Heart right ventricle (tissue), 16 donors: ENCODE measurements at regions not wholly inside any gene's neighbourhood (a gene's known extent, or its start where the extent isn't known, plus 50 kb on each side); places are given as distances from the start of the nearest gene placed in this dataset.

Experiments used
- ATAC-seq, 8 donors: fragments of 200-7000 bp; cut with Tn5 transposase; one replicate each; pipeline ENCODE4 v1.9.1; 2020; ENCODE audit warnings: mild to moderate bottlenecking in 8 of 8, moderate library complexity in 8 of 8, moderate number of reproducible peaks in 1 of 8
- DNase-seq, 2 donors: peaks; one replicate each; pipeline ENCODE4 v3.0.0-alpha.2; 2020
- H3K27ac ChIP-seq, 10 donors: fragments of 200-600 bp; sonication (generic) in 2 of 10; one replicate each; pipeline versions ENCODE4 v1.5.0 to v1.8.0; 2020 to 2022; ENCODE audit warnings: mild to moderate bottlenecking in 3 of 10
- H3K27me3 ChIP-seq, 7 donors: fragments of 200-600 bp; one replicate each; pipeline ENCODE4 v1.8.0; 2021 to 2022; ENCODE audit warnings: mild to moderate bottlenecking in 2 of 7
- H3K36me3 ChIP-seq, 9 donors: fragments of 200-600 bp; sonication (generic) in 1 of 9; one replicate each; pipeline versions ENCODE4 v1.5.0 to v1.8.0; 2020 to 2022; ENCODE audit warnings: mild to moderate bottlenecking in 2 of 9
- H3K4me1 ChIP-seq, 9 donors: fragments of 200-600 bp; sonication (generic) in 1 of 9; one replicate each; pipeline versions ENCODE4 v1.5.0 to v1.8.0; 2020 to 2022; ENCODE audit warnings: mild to moderate bottlenecking in 4 of 9
- H3K4me3 ChIP-seq, 10 donors: fragments of 200-600 bp; sonication (generic) in 2 of 10; one replicate each; pipeline versions ENCODE4 v1.5.0 to v1.8.0; 2020 to 2022; ENCODE audit warnings: mild to moderate bottlenecking in 7 of 10, moderate library complexity in 2 of 10
- H3K9me3 ChIP-seq, 11 donors: fragments of 200-600 bp in 10 of 11; sonication (generic) in 2 of 11; one replicate each; pipeline versions ENCODE4 v1.5.0 to v1.8.0; 2013 to 2022; ENCODE audit warnings: mild to moderate bottlenecking in 2 of 11, control low read depth in 1 of 11, moderate library complexity in 1 of 11
- WGBS, 2 donors: extraction: QIAGEN DNeasy Blood & Tissue Kit; methylation state at CpG; one replicate each; pipeline ENCODE4 v1.1.7; 2013; ENCODE audit warnings: inconsistent platforms in 1 of 2; 5-methylcytosine and 5-hydroxymethylcytosine counted together
- intact Hi-C, 10 donors: fragments of 100-400 bp; cut with DNase I; formaldehyde crosslinking; loops; one replicate each; pipeline versions ENCODE4 v1.11.1 to v1.14.2; 2022
- TF ChIP-seq, protein P1 (sequence below), 9 donors: fragments of 200-600 bp; sonication (generic) in 2 of 9; IDR thresholded peaks; one replicate each; pipeline versions ENCODE4 v1.5.0 to v1.8.0; 2021 to 2022; ENCODE audit warnings: antibody characterized with exemption in 9 of 9, mild to moderate bottlenecking in 5 of 9, moderate library complexity in 1 of 9
- donor health status: Arrhythmogenic right ventricular cardiomyopathy.
- donor health status: ischemic (EF 13 %, LVEDD 7.1; RV severe dilation, severe dysfunction).
- donor health status: healthy with polysubstance abuse.
- donor health status: DM: no; HTN: yes; CAD: no.
- donor health status: DM: no; HTN: no; CAD: no.
- donor health status: ischemic (EF 25% LVEDD 6.9; RV normal size, moderate dysfunction).
- donor health status: ischemic (EF 25% LVEDD 5.7; RV mildly dilated, moderate dysfunction).
- donor health status: healthy.
- donor health status: DM: yes; HTN: yes; CAD: no.
- donor health status: Ischemic cardiomyopathy.
- donor health status: ischemic (EF 35%, LVEDD 5.7; RV mildly dilated, moderate dysfunction).
- donor health status: nonischemic (EF 11% LVEDD 7.7; RV severe dilation, severe dysfunction).
- donor health status: DM: yes; HTN: yes; CAD: no.
- donor health status: PGD.
- donor health status: ischemic (EF 29% LVEDD 5.4; RV normal size, mild dysfunction).
- donor health status: nonischemic (EF 23%, LVEDD 6.1; RV moderate dilation, normal function).

DNA sequence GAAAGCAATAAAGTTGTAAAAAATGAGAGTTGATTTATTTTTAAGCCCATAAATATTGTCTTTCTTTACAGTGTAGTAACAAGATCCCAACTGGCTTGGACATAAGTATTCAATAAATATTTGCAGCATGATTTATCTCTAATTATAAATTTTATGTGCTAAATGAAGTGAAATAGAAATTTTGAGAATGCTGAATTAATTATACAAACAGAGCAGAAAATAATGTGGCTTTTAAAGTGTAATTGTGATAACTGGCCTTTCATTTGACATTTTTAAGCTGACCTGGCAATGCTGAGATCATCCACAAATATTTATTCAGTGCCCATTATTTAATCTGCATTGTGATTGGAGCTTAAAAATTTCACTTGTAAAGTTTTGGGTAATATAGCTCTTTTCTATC is 201.6 kb upstream of the NAV3 start:
- H3K4me1 ChIP-seq, result no peaks in the 10 kb centered on the region
- no peak overlapping the region for H3K27ac ChIP-seq
- no peaks in the 10 kb centered on the region for H3K36me3 ChIP-seq
- H3K9me3 ChIP-seq, result peaks cover 0 to 21% (median 0%) of the 10 kb centered on the region in 11 donors
- H3K27me3 ChIP-seq, result no peaks in the 10 kb centered on the region
- TF ChIP-seq, protein P1, sequence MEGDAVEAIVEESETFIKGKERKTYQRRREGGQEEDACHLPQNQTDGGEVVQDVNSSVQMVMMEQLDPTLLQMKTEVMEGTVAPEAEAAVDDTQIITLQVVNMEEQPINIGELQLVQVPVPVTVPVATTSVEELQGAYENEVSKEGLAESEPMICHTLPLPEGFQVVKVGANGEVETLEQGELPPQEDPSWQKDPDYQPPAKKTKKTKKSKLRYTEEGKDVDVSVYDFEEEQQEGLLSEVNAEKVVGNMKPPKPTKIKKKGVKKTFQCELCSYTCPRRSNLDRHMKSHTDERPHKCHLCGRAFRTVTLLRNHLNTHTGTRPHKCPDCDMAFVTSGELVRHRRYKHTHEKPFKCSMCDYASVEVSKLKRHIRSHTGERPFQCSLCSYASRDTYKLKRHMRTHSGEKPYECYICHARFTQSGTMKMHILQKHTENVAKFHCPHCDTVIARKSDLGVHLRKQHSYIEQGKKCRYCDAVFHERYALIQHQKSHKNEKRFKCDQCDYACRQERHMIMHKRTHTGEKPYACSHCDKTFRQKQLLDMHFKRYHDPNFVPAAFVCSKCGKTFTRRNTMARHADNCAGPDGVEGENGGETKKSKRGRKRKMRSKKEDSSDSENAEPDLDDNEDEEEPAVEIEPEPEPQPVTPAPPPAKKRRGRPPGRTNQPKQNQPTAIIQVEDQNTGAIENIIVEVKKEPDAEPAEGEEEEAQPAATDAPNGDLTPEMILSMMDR (IDR thresholded peaks at IDR 0.05), result no peak
- H3K4me3 ChIP-seq, result no peak overlapping the region
- DNase-seq (no peak), ATAC-seq (no peak)
- intact Hi-C loops, result no loop called here

DNA sequence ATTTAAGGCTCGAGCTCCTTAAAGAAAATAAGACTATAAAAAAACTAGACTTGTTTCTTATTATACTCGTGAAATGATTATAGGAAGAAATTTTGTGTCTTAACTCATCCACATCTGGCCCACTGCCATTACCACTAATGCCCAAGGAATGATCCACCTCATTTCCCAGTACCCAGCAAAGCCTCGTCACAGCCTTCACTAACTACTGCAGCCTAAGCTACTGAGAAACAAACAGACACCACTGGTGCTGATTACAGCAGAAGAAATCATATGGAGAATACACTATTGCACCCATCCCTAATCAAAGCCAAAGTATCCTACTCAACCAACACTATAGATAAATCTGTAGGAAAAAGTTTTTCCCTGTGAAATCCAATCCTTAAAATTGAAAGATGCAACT is 205.3 kb upstream of the NAV3 start:
- Histone ChIP-seq H3K27me3 (no peaks in the 10 kb centered on the region), H3K4me1 (no peaks in the 10 kb centered on the region), H3K9me3 (peaks cover 0 to 17% (median 0%) of the 10 kb centered on the region in 11 donors), H3K27ac (no peak overlapping the region), H3K4me3 (no peak overlapping the region), H3K36me3 (no peaks in the 10 kb centered on the region)
- intact Hi-C loops, result no loop called here
- 87 to 88% methylated on average over 3 of the region's 3 CpGs for WGBS, 2 donors
- ATAC-seq (no peak), DNase-seq (no peak)
- TF ChIP-seq, protein P1 (IDR thresholded peaks at IDR 0.05), result no peak

DNA sequence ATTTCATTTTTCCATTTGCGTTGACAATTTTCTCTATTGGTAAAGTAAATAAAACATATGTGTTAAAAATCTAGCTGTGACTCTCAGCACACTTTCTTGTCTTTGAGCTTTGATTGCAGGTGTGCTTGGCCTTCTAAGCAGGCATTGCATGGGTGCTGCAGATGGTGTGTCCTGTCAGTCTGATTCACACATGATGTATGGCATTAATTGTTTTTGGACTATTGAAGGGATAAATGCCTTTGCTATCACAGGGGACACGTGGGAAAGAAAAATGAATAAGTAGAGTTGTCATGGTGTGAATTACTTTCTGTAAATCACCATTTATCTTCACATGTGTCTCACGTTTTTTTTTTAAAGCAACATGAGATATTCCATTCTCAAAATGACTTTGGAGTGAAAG is 211.3 kb upstream of the NAV3 start:
- intact Hi-C loops, result no loop called here
- WGBS, 2 donors, result 68 to 74% methylated on average over 3 of the region's 3 CpGs
- DNase-seq (no peak), ATAC-seq (no peak)
- no peak overlapping the region for H3K4me3 ChIP-seq
- H3K27me3 ChIP-seq, result no peaks in the 10 kb centered on the region
- no peaks in the 10 kb centered on the region for H3K36me3 ChIP-seq
- H3K27ac ChIP-seq, result no peak overlapping the region
- no peaks in the 10 kb centered on the region for H3K4me1 ChIP-seq
- TF ChIP-seq, protein P1 (IDR thresholded peaks at IDR 0.05), result no peak
- peaks cover 0 to 19% (median 7%) of the 10 kb centered on the region in 11 donors for H3K9me3 ChIP-seq

DNA sequence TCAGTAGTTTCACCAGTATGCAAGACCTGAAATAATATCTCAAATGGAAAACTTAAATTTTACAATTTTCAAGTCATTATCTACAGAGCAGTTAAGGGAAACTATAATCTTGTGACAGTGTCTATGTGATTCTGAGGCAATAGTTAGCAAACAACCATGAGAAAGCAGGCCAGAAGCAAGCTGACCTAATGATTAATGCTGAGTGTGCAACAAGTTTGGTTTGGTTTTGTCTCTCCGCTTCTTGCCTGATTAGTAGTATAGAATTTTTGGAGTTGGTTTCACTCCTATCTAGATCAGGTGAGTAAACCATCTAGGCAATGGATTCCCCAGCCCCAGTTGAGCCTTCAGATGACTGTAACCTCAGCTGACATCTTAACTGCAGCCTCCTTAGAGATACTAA is 212.9 kb upstream of the NAV3 start:
- 98 to 100% methylated on average over 1 of the region's 1 CpG for WGBS, 2 donors

More for the DNA sequence above, 212.9 kb upstream of the NAV3 start:
- Histone ChIP-seq H3K4me3 (no peak overlapping the region), H3K36me3 (no peaks in the 10 kb centered on the region), H3K4me1 (no peaks in the 10 kb centered on the region), H3K9me3 (peaks cover 0 to 19% (median 7%) of the 10 kb centered on the region in 11 donors), H3K27ac (no peak overlapping the region), H3K27me3 (no peaks in the 10 kb centered on the region)
- intact Hi-C loops, result no loop called here
- TF ChIP-seq, protein P1 (IDR thresholded peaks at IDR 0.05), result no peak
- ATAC-seq, result no peak
- no peak for DNase-seq
